Activated T-helper 1 cell treated with anti-CD3 and anti-CD28 coated beads, Interleukin-12 subunit alpha, Interleukin-12 subunit beta, Interleukin-2, Interleukin-4 antibody, amounts not matched to agents 30 ng/mL and 10 ng/mL and 1 ng/mL, durations not matched to agents 14 hours and 24 hours and 36 hours (primary cell): ENCODE measurements at regions not wholly inside any gene's neighbourhood (a gene's known extent, or its start where the extent isn't known, plus 50 kb on each side); places are given as distances from the start of the nearest gene placed in this dataset.

ENCODE experiments used
- DNase-seq: peaks from one replicate; pipeline ENCODE4 v3.0.0; 2021; ENCODE audit warnings: low spot score
- H3K27ac Mint-ChIP-seq: one replicate; pipeline ENCODE4 v1.8.0; 2021; ENCODE audit warnings: mild to moderate bottlenecking, mixed read lengths
- H3K27me3 Mint-ChIP-seq: one replicate; pipeline ENCODE4 v1.8.0; 2022; ENCODE audit warnings: mild to moderate bottlenecking, moderate library complexity, mixed read lengths; ENCODE audit not compliant: insufficient read depth
- H3K36me3 Mint-ChIP-seq: one replicate; pipeline ENCODE4 v1.8.0; 2021; ENCODE audit warnings: low read depth, mixed read lengths
- H3K4me1 Mint-ChIP-seq: one replicate; pipeline ENCODE4 v1.8.0; 2021; ENCODE audit warnings: low read depth, mixed read lengths
- H3K4me3 Mint-ChIP-seq: one replicate; pipeline ENCODE4 v1.8.0; 2021; ENCODE audit warnings: mild to moderate bottlenecking, moderate library complexity, mixed read lengths
- H3K9me3 Mint-ChIP-seq: one replicate; pipeline ENCODE4 v1.8.0; 2021; ENCODE audit warnings: mixed read lengths
- intact Hi-C: fragments of 100-400 bp; cut with micrococcal nuclease; formaldehyde crosslinking; loops from one replicate; pipeline ENCODE4 v1.15.1; 2024

GRCh38 chr19:28864024-28864503 lies 348.9 kb downstream of the UQCRFS1 start:
- Mint-ChIP-seq H3K4me1 (peaks cover 6% of the 10 kb centered on the region), H3K27ac (no peak overlapping the region), H3K36me3 (no peaks in the 10 kb centered on the region), H3K9me3 (no peaks in the 10 kb centered on the region), H3K27me3 (no peaks in the 10 kb centered on the region), H3K4me3 (no peak overlapping the region)
- DNase-seq: no peak
- intact Hi-C loops: no loop called here

- Mint-ChIP-seq H3K27ac (no peak overlapping the region), H3K27me3 (peaks cover 2% of the 10 kb centered on the region), H3K4me1 (peaks cover 6% of the 10 kb centered on the region), H3K9me3 (no peaks in the 10 kb centered on the region), H3K4me3 (no peak overlapping the region), H3K36me3 (no peaks in the 10 kb centered on the region)
- intact Hi-C loops: no loop called here
- no peak for DNase-seq
Observed at GRCh38 chr19:28862238-28862637, 350.7 kb downstream of the UQCRFS1 start.

DNA sequence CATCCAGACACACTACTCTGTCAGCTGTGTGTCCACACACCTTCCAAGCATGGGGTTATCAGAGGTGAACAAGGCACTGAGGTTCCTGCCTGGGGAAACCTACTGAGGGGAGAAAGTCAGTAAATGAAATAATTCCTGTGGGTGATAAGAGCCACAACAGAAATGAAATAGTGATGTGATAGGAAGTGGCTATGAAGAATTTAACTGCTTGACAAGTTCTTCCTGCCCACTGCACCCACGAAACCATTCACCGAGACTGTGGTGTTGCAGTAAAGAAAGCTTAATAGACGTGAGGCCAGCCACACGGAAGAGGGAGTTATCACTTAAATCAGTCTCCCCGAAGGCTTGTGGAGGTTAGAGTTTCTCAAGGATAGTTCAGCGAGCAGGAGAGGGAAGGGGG lies 353.1 kb downstream of the UQCRFS1 start:
- DNase-seq: no peak
- H3K4me3 Mint-ChIP-seq: no peak overlapping the region
- H3K27ac Mint-ChIP-seq: no peak overlapping the region
- intact Hi-C loops: no loop called here
- H3K4me1 Mint-ChIP-seq: peaks cover 6% of the 10 kb centered on the region
- H3K36me3 Mint-ChIP-seq: no peaks in the 10 kb centered on the region
- H3K9me3 Mint-ChIP-seq: no peaks in the 10 kb centered on the region
- peaks cover 2% of the 10 kb centered on the region for H3K27me3 Mint-ChIP-seq

DNA sequence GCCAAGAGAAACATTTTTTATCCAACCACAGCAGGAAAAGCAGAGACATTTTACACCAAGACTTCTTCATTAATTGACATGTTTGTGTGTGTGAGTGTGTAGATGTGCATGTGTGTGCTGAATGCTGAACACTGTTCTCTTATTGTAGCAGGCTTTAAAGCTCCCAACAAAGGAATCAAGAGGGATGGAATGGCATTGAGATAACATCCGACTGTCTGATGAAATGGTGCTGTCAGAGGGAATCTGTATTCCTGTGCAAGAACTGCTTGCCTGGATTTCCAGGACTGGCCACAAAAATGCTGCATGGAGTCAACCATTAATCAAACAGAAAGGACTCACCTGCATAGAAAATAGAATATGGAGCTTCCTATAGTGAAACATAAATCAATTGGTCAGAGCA lies 354.0 kb downstream of the UQCRFS1 start:
- DNase-seq: no peak
- Mint-ChIP-seq H3K27ac (no peak overlapping the region), H3K36me3 (no peaks in the 10 kb centered on the region), H3K4me1 (peaks cover 6% of the 10 kb centered on the region), H3K27me3 (peaks cover 2% of the 10 kb centered on the region), H3K4me3 (no peak overlapping the region), H3K9me3 (no peaks in the 10 kb centered on the region)
- intact Hi-C loops: no loop called here

DNA sequence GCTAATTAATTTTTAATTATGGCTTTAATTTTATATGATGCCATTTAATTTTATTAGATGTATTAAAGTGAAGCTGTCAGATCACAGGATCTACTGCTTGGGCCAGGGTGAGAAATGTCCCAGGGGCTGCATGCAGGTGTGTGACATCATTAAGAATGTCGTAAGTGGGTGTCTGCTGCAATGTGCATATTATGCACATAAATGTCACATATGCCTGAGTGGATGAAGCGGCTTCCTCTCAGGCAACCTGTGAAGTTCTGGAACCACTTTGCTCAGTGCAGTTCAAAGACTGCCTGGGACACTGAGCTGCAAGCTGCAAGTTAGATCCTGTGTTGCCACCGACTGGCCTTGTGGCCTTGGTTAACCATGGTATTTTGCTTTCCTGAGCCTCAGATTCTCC lies 355.0 kb downstream of the UQCRFS1 start:
- intact Hi-C loops: no loop called here
- DNase-seq: no peak
- no peaks in the 10 kb centered on the region for H3K9me3 Mint-ChIP-seq

DNA sequence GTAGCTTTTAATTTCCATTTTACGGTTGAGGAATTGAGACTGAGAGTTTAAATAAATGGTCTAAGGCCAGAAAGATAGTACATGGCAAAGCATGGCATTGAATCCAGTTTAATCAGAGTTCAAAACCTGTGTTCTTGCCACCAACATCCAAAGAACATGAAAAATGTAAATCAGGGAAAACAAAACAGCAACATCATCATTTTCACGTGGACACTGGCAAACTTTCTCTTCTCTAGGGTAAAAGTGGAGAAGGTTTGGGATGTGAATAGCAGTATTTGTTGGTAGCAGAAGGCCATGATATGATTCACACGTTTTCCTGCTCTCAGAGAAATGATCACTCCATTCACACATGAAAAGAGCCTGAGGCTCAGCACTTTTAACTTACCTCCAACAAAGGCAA lies 357.7 kb downstream of the UQCRFS1 start:
- intact Hi-C loops: no loop called here
- no peak for DNase-seq
- Mint-ChIP-seq H3K27me3 (peaks cover 2% of the 10 kb centered on the region), H3K36me3 (no peaks in the 10 kb centered on the region), H3K4me1 (peaks cover 6% of the 10 kb centered on the region), H3K27ac (no peak overlapping the region), H3K4me3 (no peak overlapping the region), H3K9me3 (no peaks in the 10 kb centered on the region)

More for the DNA sequence above, 355.0 kb downstream of the UQCRFS1 start:
- Mint-ChIP-seq H3K27ac (no peak overlapping the region), H3K4me3 (no peak overlapping the region), H3K36me3 (no peaks in the 10 kb centered on the region), H3K4me1 (peaks cover 6% of the 10 kb centered on the region), H3K27me3 (peaks cover 2% of the 10 kb centered on the region)

GRCh38 chr19:28847468-28847867 lies 365.5 kb downstream of the UQCRFS1 start:
- no peaks in the 10 kb centered on the region for H3K36me3 Mint-ChIP-seq
- no peak overlapping the region for H3K27ac Mint-ChIP-seq
- intact Hi-C loops: no loop called here
- H3K4me1 Mint-ChIP-seq: no peaks in the 10 kb centered on the region
- no peaks in the 10 kb centered on the region for H3K27me3 Mint-ChIP-seq
- H3K4me3 Mint-ChIP-seq: no peak overlapping the region
- H3K9me3 Mint-ChIP-seq: no peaks in the 10 kb centered on the region
- DNase-seq: no peak

DNA sequence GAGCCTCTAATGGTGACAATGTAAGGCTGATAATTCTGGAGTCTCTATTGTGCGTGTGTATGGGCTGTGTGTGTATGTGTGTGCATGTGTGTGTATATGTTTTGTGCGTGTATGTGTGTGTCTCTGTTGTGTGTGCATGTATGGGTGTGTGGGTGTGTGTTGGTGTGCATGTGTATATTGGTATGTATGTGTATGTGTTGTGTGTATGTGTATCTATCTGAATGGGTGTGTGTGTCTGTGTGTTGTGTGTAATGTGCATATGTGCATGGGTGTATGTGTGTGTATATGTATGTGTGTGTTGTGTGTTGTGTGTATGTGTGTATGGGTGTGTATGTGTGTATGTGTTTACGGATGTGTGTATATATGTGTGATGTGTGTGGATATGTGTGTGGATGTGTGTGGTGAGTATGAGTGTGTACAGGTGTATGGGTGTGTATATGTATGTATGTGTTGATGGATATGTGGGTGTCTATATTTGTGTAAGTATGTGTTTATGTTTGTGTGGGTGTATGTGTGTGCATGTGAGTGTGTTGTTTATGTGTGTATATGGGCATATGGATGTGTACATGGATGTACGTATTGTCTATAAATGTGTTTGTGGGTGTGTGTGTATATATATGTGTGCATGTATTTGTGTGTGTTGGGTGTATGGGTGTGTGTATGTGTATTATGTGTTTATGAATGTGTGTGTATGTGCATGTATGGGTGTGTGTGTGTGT lies 366.7 kb downstream of the UQCRFS1 start:
- no peaks in the 10 kb centered on the region for H3K36me3 Mint-ChIP-seq
- H3K27me3 Mint-ChIP-seq: no peaks in the 10 kb centered on the region
- no peak overlapping the region for H3K4me3 Mint-ChIP-seq
- no peaks in the 10 kb centered on the region for H3K4me1 Mint-ChIP-seq
- intact Hi-C loops: no loop called here
- no peak for DNase-seq
- H3K9me3 Mint-ChIP-seq: no peaks in the 10 kb centered on the region
- no peak overlapping the region for H3K27ac Mint-ChIP-seq

GRCh38 chr19:28843761-28844492 lies 369.0 kb downstream of the UQCRFS1 start:
- H3K4me3 Mint-ChIP-seq: no peak overlapping the region
- no peaks in the 10 kb centered on the region for H3K9me3 Mint-ChIP-seq
- H3K36me3 Mint-ChIP-seq: no peaks in the 10 kb centered on the region
- no peak for DNase-seq
- intact Hi-C loops: no loop called here
- no peak overlapping the region for H3K27ac Mint-ChIP-seq
- H3K27me3 Mint-ChIP-seq: no peaks in the 10 kb centered on the region
- no peaks in the 10 kb centered on the region for H3K4me1 Mint-ChIP-seq

GRCh38 chr19:28841531-28841930 lies 371.4 kb downstream of the UQCRFS1 start:
- no peaks in the 10 kb centered on the region for H3K9me3 Mint-ChIP-seq
- no peak overlapping the region for H3K4me3 Mint-ChIP-seq
- H3K27me3 Mint-ChIP-seq: no peaks in the 10 kb centered on the region
- intact Hi-C loops: no loop called here
- no peaks in the 10 kb centered on the region for H3K36me3 Mint-ChIP-seq
- DNase-seq: no peak
- H3K4me1 Mint-ChIP-seq: no peaks in the 10 kb centered on the region
- no peak overlapping the region for H3K27ac Mint-ChIP-seq

DNA sequence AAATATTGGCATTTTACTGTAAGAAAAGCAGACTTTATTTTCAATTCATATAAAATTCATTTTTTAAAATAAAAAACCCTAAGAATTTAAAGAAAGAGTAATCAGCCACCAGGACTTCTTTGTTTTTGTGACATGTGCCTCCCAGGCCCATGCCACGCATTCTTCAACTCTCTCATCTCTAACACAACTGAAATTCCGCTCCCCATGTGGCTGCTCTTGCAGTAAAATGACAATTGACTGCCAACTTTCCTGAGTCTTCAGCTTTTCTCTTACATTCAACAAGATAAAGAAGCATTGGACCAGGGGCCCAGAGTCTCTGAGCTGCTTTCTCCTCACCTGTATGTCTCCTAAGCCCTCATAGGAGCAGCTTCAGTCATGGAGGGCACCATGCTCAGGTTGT lies 372.1 kb downstream of the UQCRFS1 start:
- H3K9me3 Mint-ChIP-seq: no peaks in the 10 kb centered on the region
- no peaks in the 10 kb centered on the region for H3K27me3 Mint-ChIP-seq
- H3K4me3 Mint-ChIP-seq: no peak overlapping the region
- intact Hi-C loops: no loop called here
- no peak for DNase-seq
- H3K27ac Mint-ChIP-seq: no peak overlapping the region
- no peaks in the 10 kb centered on the region for H3K36me3 Mint-ChIP-seq
- H3K4me1 Mint-ChIP-seq: no peaks in the 10 kb centered on the region

- H3K36me3 Mint-ChIP-seq: no peaks in the 10 kb centered on the region
- no peaks in the 10 kb centered on the region for H3K9me3 Mint-ChIP-seq
- no peak overlapping the region for H3K4me3 Mint-ChIP-seq
- no peaks in the 10 kb centered on the region for H3K27me3 Mint-ChIP-seq
- intact Hi-C loops: no loop called here
- H3K4me1 Mint-ChIP-seq: no peaks in the 10 kb centered on the region
- no peak overlapping the region for H3K27ac Mint-ChIP-seq
- no peak for DNase-seq
Observed at GRCh38 chr19:28839455-28839854, 373.5 kb downstream of the UQCRFS1 start.

GRCh38 chr19:28838909-28839308 lies 374.0 kb downstream of the UQCRFS1 start:
- intact Hi-C loops: no loop called here
- H3K27ac Mint-ChIP-seq: no peak overlapping the region

More at GRCh38 chr19:28838909-28839308, 374.0 kb downstream of the UQCRFS1 start:
- DNase-seq: no peak
- Mint-ChIP-seq H3K36me3 (no peaks in the 10 kb centered on the region), H3K27me3 (no peaks in the 10 kb centered on the region), H3K9me3 (no peaks in the 10 kb centered on the region), H3K4me3 (no peak overlapping the region), H3K4me1 (no peaks in the 10 kb centered on the region)
